ENCODE measurements at regions not wholly inside any gene's neighbourhood (a gene's known extent, or its start where the extent isn't known, plus 50 kb on each side); places are given as distances from the start of the nearest gene placed in this dataset.

DNA sequence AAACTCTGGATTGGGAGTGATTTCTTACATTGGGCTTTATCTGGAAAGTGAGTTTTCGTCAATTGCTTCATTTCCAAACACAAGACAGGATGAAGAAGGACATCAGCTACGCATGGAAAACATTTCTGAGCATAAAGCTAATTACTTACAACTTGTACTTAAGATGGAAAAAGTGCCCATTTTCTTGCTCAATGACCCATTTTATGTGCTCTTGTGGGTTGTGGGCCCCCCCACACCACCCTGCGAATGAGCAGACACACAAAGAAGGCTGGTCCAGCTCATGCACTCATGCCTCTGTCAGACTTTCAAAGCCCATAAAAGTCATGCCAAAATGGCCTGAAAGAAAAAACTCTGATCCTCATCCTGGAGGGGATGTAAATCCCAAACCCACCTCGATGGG lies 663.0 kb downstream of the AJAP1 start:
- TF ChIP-seq, protein P1, sequence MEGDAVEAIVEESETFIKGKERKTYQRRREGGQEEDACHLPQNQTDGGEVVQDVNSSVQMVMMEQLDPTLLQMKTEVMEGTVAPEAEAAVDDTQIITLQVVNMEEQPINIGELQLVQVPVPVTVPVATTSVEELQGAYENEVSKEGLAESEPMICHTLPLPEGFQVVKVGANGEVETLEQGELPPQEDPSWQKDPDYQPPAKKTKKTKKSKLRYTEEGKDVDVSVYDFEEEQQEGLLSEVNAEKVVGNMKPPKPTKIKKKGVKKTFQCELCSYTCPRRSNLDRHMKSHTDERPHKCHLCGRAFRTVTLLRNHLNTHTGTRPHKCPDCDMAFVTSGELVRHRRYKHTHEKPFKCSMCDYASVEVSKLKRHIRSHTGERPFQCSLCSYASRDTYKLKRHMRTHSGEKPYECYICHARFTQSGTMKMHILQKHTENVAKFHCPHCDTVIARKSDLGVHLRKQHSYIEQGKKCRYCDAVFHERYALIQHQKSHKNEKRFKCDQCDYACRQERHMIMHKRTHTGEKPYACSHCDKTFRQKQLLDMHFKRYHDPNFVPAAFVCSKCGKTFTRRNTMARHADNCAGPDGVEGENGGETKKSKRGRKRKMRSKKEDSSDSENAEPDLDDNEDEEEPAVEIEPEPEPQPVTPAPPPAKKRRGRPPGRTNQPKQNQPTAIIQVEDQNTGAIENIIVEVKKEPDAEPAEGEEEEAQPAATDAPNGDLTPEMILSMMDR (IDR thresholded peaks at IDR 0.05): no peak
- no peak for TF ChIP-seq EZH2 (IDR thresholded peaks at IDR 0.05; ENCODE audit: borderline replicate concordance, insufficient read depth, low read depth, low read length, poor library complexity, severe bottlenecking)
